ENCODE measurements at regions not wholly inside any gene's neighbourhood (a gene's known extent, or its start where the extent isn't known, plus 50 kb on each side); places are given as distances from the start of the nearest gene placed in this dataset.

GRCh38 chr16:52316241-52316640 lies 230.7 kb downstream of the TOX3 start (continued):
- no peak for TF ChIP-seq AHDC1 (CRISPR knock-in tag; IDR thresholded peaks at IDR 0.05; ENCODE audit: borderline replicate concordance)
- TF ChIP-seq RAD51 (IDR thresholded peaks at IDR 0.05; ENCODE audit: borderline replicate concordance), result no peak
- TF ChIP-seq FOXP4 (CRISPR knock-in tag; IDR thresholded peaks at IDR 0.05), result no peak
- 0 out of 2 replicates have a peak, but pooled peaks have one; percentile 29 for TF ChIP-seq HOXA5 (CRISPR knock-in tag; IDR thresholded peaks at IDR 0.05)

- BruUV-seq (replicated peaks), result no TSS peak
- Histone ChIP-seq H3K27ac (ENCODE audit: extremely low read length, insufficient read depth, low read length) (no peak overlapping the region), H3K4me3 (replicated peaks in 1 of 3; ENCODE audit: insufficient read depth in 1 of 3, low read depth in 2 of 3, low read length in 3 of 3) (no peak overlapping the region), H3K79me2 (ENCODE audit: insufficient read depth, low read length) (no peaks in the 10 kb centered on the region), H3K9me3 (ENCODE audit: low read length) (no peaks in the 10 kb centered on the region), H3K27me3 (ENCODE audit: control insufficient read depth in 1 of 2, insufficient read depth in 2 of 2, low read length in 2 of 2) (no peaks in the 10 kb centered on the region; a peak in 1 of 5 replicates), H3K4me2 (ENCODE audit: low read depth, low read length) (no peak overlapping the region), H2AFZ (ENCODE audit: low read length) (no peak overlapping the region), H4K20me1 (ENCODE audit: insufficient read depth, low read length) (no peaks in the 10 kb centered on the region), H3K36me3 (replicated peaks in 1 of 2; ENCODE audit: control insufficient read depth in 1 of 2, insufficient read depth in 2 of 2, low read length in 2 of 2) (no peaks in the 10 kb centered on the region), H3K9ac (ENCODE audit: insufficient read depth, low read depth, low read length) (no peak overlapping the region), H3K4me1 (ENCODE audit: insufficient read depth, low read length) (peaks cover 10% of the 10 kb centered on the region; the same call in 1 of the 2 replicates)
- TF ChIP-seq PRPF4 (IDR thresholded peaks at IDR 0.05; ENCODE audit: low read depth, low read length, poor library complexity, severe bottlenecking) (no peak), FOXP1 (IDR thresholded peaks at IDR 0.05) (no peak), FOXP1 (CRISPR knock-in tag; IDR thresholded peaks at IDR 0.05) (no peak), ZBTB2 (CRISPR knock-in tag; IDR thresholded peaks at IDR 0.05; ENCODE audit: low read depth) (no peak), ZNF766 (CRISPR knock-in tag; IDR thresholded peaks at IDR 0.05; ENCODE audit: borderline replicate concordance) (no peak), ZKSCAN1 (IDR thresholded peaks at IDR 0.05; ENCODE audit: low read length) (no peak), GMEB1 (CRISPR knock-in tag; IDR thresholded peaks at IDR 0.05; ENCODE audit: borderline replicate concordance) (no peak), ZFP90 (CRISPR knock-in tag; IDR thresholded peaks at IDR 0.05; ENCODE audit: borderline replicate concordance) (no peak), ZNF496 (CRISPR knock-in tag; IDR thresholded peaks at IDR 0.05; ENCODE audit: insufficient replicate concordance) (no peak), JUND (CRISPR knock-in tag; IDR thresholded peaks at IDR 0.05) (no peak)
- POLR2A ChIA-PET, result no interaction called here
- 84% methylated on average over 1 of the region's 1 CpG for WGBS (ENCODE audit: low lambda C conversion rate)
- FAIRE-seq (no peak), DNase-seq (ENCODE audit: low spot score) (no peak), ATAC-seq (no peak)
- intact Hi-C loops (cut with micrococcal nuclease; ENCODE audit: unreplicated experiment) (no loop called here), in situ Hi-C loops (cut with HindIII; ENCODE audit: extremely low pct_ligation_motif_present, low pct_unique_long_range_greater_than_20kb) (no loop called here)
- CTCF ChIA-PET (ENCODE audit: low intra/inter-chr PET ratio, low total read pairs), result no interaction called here
These were observed 234.2 kb downstream of the TOX3 start for GRCh38 chr16:52312716-52313115.
